CD4-positive, alpha-beta T cell treated with Interleukin-10 for 1 hour (primary cell): ENCODE measurements at regions not wholly inside any gene's neighbourhood (a gene's known extent, or its start where the extent isn't known, plus 50 kb on each side); places are given as distances from the start of the nearest gene placed in this dataset.

Experiments used
- DNase-seq: peaks from one replicate; pipeline ENCODE4 v3.0.0-alpha.2; 2020

- no peak for DNase-seq
Measured at GRCh38 chr15:70342554-70343548, 245.1 kb upstream of the TLE3 start.

- no peak for DNase-seq
Measured at GRCh38 chr15:70342141-70342540, 244.4 kb upstream of the TLE3 start.

- DNase-seq = no peak
Measured at GRCh38 chr15:70341566-70341965, 243.8 kb upstream of the TLE3 start.

GRCh38 chr15:70340494-70340870 lies 242.8 kb upstream of the TLE3 start:
- no peak for DNase-seq

GRCh38 chr15:70339571-70340493 lies 242.1 kb upstream of the TLE3 start:
- DNase-seq = no peak

GRCh38 chr15:70337277-70338186 lies 239.8 kb upstream of the TLE3 start:
- no peak for DNase-seq

- DNase-seq = no peak
Measured at GRCh38 chr15:70336425-70337009, 238.8 kb upstream of the TLE3 start.

GRCh38 chr15:70334286-70334685 lies 236.6 kb upstream of the TLE3 start:
- no peak for DNase-seq

GRCh38 chr15:70329179-70329578 lies 231.5 kb upstream of the TLE3 start:
- no peak for DNase-seq

GRCh38 chr15:70328679-70329115 lies 231.0 kb upstream of the TLE3 start:
- DNase-seq = no peak

- no peak for DNase-seq
Measured at GRCh38 chr15:70327856-70328678, 230.3 kb upstream of the TLE3 start.

GRCh38 chr15:70327328-70327855 lies 229.7 kb upstream of the TLE3 start:
- DNase-seq = no peak

GRCh38 chr15:70324001-70324974 lies 226.6 kb upstream of the TLE3 start:
- DNase-seq = no peak

- DNase-seq = no peak
Measured at GRCh38 chr15:70323111-70323851, 225.6 kb upstream of the TLE3 start.

- no peak for DNase-seq
Measured at GRCh38 chr15:70322051-70322668, 224.4 kb upstream of the TLE3 start.

GRCh38 chr15:70321172-70321819 lies 223.6 kb upstream of the TLE3 start:
- DNase-seq = no peak

- no peak for DNase-seq
Measured at GRCh38 chr15:70320482-70320881, 222.8 kb upstream of the TLE3 start.

GRCh38 chr15:70320077-70320476 lies 222.4 kb upstream of the TLE3 start:
- no peak for DNase-seq
